ENCODE measurements at regions not wholly inside any gene's neighbourhood (a gene's known extent, or its start where the extent isn't known, plus 50 kb on each side); places are given as distances from the start of the nearest gene placed in this dataset.

- Histone ChIP-seq H3K27ac (no peak overlapping the region), H3K9ac (ENCODE audit: insufficient read length) (no peak overlapping the region), H3K9me3 (ENCODE audit: low read depth, low read length) (no peaks in the 10 kb centered on the region), H3K36me3 (ENCODE audit: insufficient read depth, low read length) (no peaks in the 10 kb centered on the region), H3K4me3 (no peak overlapping the region)
- DNase-seq (ENCODE audit: low read depth, low spot score), result no peak
- TF ChIP-seq EZH2 (IDR thresholded peaks at IDR 0.05) (no peak), POLR2AphosphoS5 (IDR thresholded peaks at IDR 0.05; ENCODE audit: borderline replicate concordance, low read depth, low read length) (no peak), FOXP2 (optimal IDR thresholded peaks at IDR 0.05; ENCODE audit: control extremely low read depth, extremely low read length, insufficient read depth) (no peak)
Measured at GRCh38 chr12:27177706-27178105, 66.4 kb upstream of the STK38L start.

- Histone ChIP-seq H3K9ac (ENCODE audit: insufficient read length) (no peak overlapping the region), H3K4me3 (no peak overlapping the region), H3K36me3 (ENCODE audit: insufficient read depth, low read length) (no peaks in the 10 kb centered on the region), H3K9me3 (ENCODE audit: low read depth, low read length) (no peaks in the 10 kb centered on the region), H3K27ac (no peak overlapping the region)
- TF ChIP-seq POLR2AphosphoS5 (IDR thresholded peaks at IDR 0.05; ENCODE audit: borderline replicate concordance, low read depth, low read length) (no peak), FOXP2 (optimal IDR thresholded peaks at IDR 0.05; ENCODE audit: control extremely low read depth, extremely low read length, insufficient read depth) (no peak), EZH2 (IDR thresholded peaks at IDR 0.05) (no peak)
- DNase-seq (ENCODE audit: low read depth, low spot score), result no peak
Measured at GRCh38 chr12:27178255-27178654, 65.8 kb upstream of the STK38L start.

GRCh38 chr12:27178723-27179399 is 65.2 kb upstream of the STK38L start:
- H3K27ac ChIP-seq, result no peak overlapping the region

GRCh38 chr12:27179400-27180214 is 64.5 kb upstream of the STK38L start:
- TF ChIP-seq EZH2 (IDR thresholded peaks at IDR 0.05) (no peak), POLR2AphosphoS5 (IDR thresholded peaks at IDR 0.05; ENCODE audit: borderline replicate concordance, low read depth, low read length) (no peak), FOXP2 (optimal IDR thresholded peaks at IDR 0.05; ENCODE audit: control extremely low read depth, extremely low read length, insufficient read depth) (no peak)
- Histone ChIP-seq H3K4me3 (no peak overlapping the region), H3K36me3 (ENCODE audit: insufficient read depth, low read length) (no peaks in the 10 kb centered on the region), H3K9me3 (ENCODE audit: low read depth, low read length) (no peaks in the 10 kb centered on the region), H3K9ac (ENCODE audit: insufficient read length) (no peak overlapping the region), H3K27ac (no peak overlapping the region)
- no peak for DNase-seq (ENCODE audit: low read depth, low spot score)

More at GRCh38 chr12:27178723-27179399, 65.2 kb upstream of the STK38L start:
- H3K4me3 ChIP-seq, result no peak overlapping the region
- H3K9me3 ChIP-seq (ENCODE audit: low read depth, low read length), result no peaks in the 10 kb centered on the region
- DNase-seq (ENCODE audit: low read depth, low spot score), result no peak
- H3K36me3 ChIP-seq (ENCODE audit: insufficient read depth, low read length), result no peaks in the 10 kb centered on the region
- no peak overlapping the region for H3K9ac ChIP-seq (ENCODE audit: insufficient read length)
- TF ChIP-seq EZH2 (IDR thresholded peaks at IDR 0.05) (no peak), POLR2AphosphoS5 (IDR thresholded peaks at IDR 0.05; ENCODE audit: borderline replicate concordance, low read depth, low read length) (no peak), FOXP2 (optimal IDR thresholded peaks at IDR 0.05; ENCODE audit: control extremely low read depth, extremely low read length, insufficient read depth) (no peak)

- H3K4me3 ChIP-seq, result no peak overlapping the region
- H3K36me3 ChIP-seq (ENCODE audit: insufficient read depth, low read length), result no peaks in the 10 kb centered on the region
- no peaks in the 10 kb centered on the region for H3K9me3 ChIP-seq (ENCODE audit: low read depth, low read length)
- no peak for DNase-seq (ENCODE audit: low read depth, low spot score)
- H3K27ac ChIP-seq, result no peak overlapping the region
- no peak overlapping the region for H3K9ac ChIP-seq (ENCODE audit: insufficient read length)
- TF ChIP-seq POLR2AphosphoS5 (IDR thresholded peaks at IDR 0.05; ENCODE audit: borderline replicate concordance, low read depth, low read length) (no peak), FOXP2 (optimal IDR thresholded peaks at IDR 0.05; ENCODE audit: control extremely low read depth, extremely low read length, insufficient read depth) (no peak), EZH2 (IDR thresholded peaks at IDR 0.05) (no peak)
Measured at GRCh38 chr12:27180906-27181505, 63.1 kb upstream of the STK38L start.

- no peak for TF ChIP-seq FOXP2 (optimal IDR thresholded peaks at IDR 0.05; ENCODE audit: control extremely low read depth, extremely low read length, insufficient read depth)
- no peak for TF ChIP-seq POLR2AphosphoS5 (IDR thresholded peaks at IDR 0.05; ENCODE audit: borderline replicate concordance, low read depth, low read length)
- TF ChIP-seq EZH2 (IDR thresholded peaks at IDR 0.05), result no peak
- Histone ChIP-seq H3K9ac (ENCODE audit: insufficient read length) (no peak overlapping the region), H3K4me3 (no peak overlapping the region), H3K27ac (no peak overlapping the region), H3K36me3 (ENCODE audit: insufficient read depth, low read length) (no peaks in the 10 kb centered on the region), H3K9me3 (ENCODE audit: low read depth, low read length) (no peaks in the 10 kb centered on the region)
- no peak for DNase-seq (ENCODE audit: low read depth, low spot score)
Measured at GRCh38 chr12:27183342-27183741, 60.7 kb upstream of the STK38L start.

- H3K4me3 ChIP-seq, result no peak overlapping the region
- H3K9ac ChIP-seq (ENCODE audit: insufficient read length), result no peak overlapping the region
- H3K36me3 ChIP-seq (ENCODE audit: insufficient read depth, low read length), result no peaks in the 10 kb centered on the region
- no peaks in the 10 kb centered on the region for H3K9me3 ChIP-seq (ENCODE audit: low read depth, low read length)
- TF ChIP-seq FOXP2 (optimal IDR thresholded peaks at IDR 0.05; ENCODE audit: control extremely low read depth, extremely low read length, insufficient read depth) (no peak), EZH2 (IDR thresholded peaks at IDR 0.05) (no peak), POLR2AphosphoS5 (IDR thresholded peaks at IDR 0.05; ENCODE audit: borderline replicate concordance, low read depth, low read length) (no peak)
- H3K27ac ChIP-seq, result no peak overlapping the region
- DNase-seq (ENCODE audit: low read depth, low spot score), result no peak
Measured at GRCh38 chr12:27185234-27186021, 58.7 kb upstream of the STK38L start.
